H1 (cell line): ENCODE measurements at regions not wholly inside any gene's neighbourhood (a gene's known extent, or its start where the extent isn't known, plus 50 kb on each side); places are given as distances from the start of the nearest gene placed in this dataset.

Source experiments
- CTCF ChIA-PET: fragments of 300-600 bp; sonication (Branson Sonifier 250); formaldehyde crosslinking; loops from one replicate; lab custom pipeline; 2021; ENCODE audit not compliant: partially characterized antibody; lab: Charles Lee
- POLR2A ChIA-PET: fragments of 300-600 bp; sonication (Branson Sonifier 250); formaldehyde crosslinking; loops from one replicate; lab custom pipeline; 2021; ENCODE audit warnings: inconsistent platforms; ENCODE audit not compliant: partially characterized antibody; lab: Charles Lee
- DNase-seq, 2 experiments: peaks; one replicate each; pipeline versions ENCODE4 v3.0.0 to v3.0.0-alpha.2; 2010 to 2022; ENCODE audit warnings: low spot score in 2 of 2, low read depth in 1 of 2, mixed read lengths in 1 of 2
- FAIRE-seq: peaks from 2 replicates; lab custom pipeline; 2011; peaks lifted over from hg19 to GRCh38; lab: Jason Lieb, UNC
- H2AFZ ChIP-seq: 2 replicates; pipeline ENCODE4 v1.8.1; 2012; ENCODE audit warnings: low read length, inconsistent platforms
- H2AK5ac ChIP-seq: 2 replicates; pipeline ENCODE4 v1.6.1; 2013; ENCODE audit warnings: low read depth, low read length
- H2BK120ac ChIP-seq: replicated peaks from 2 replicates; pipeline ENCODE3; 2013; ENCODE audit warnings: low read depth, low read length, inconsistent platforms
- H2BK12ac ChIP-seq: 2 replicates; pipeline ENCODE4 v1.6.1; 2013; ENCODE audit warnings: low read depth, low read length
- H2BK15ac ChIP-seq: 2 replicates; pipeline ENCODE4 v1.6.1; 2013; ENCODE audit warnings: low read length
- H2BK20ac ChIP-seq: 2 replicates; pipeline ENCODE4 v1.6.1; 2013; ENCODE audit warnings: low read length
- H2BK5ac ChIP-seq: 2 replicates; pipeline ENCODE4 v1.6.1; 2013; ENCODE audit warnings: low read depth, low read length
- H3K14ac ChIP-seq: 2 replicates; pipeline ENCODE4 v1.6.1; 2013; ENCODE audit warnings: inconsistent platforms; ENCODE audit not compliant: insufficient read length
- H3K18ac ChIP-seq: 2 replicates; pipeline ENCODE4 v1.6.1; 2013; ENCODE audit warnings: low read length; ENCODE audit errors: extremely low read depth
- H3K23ac ChIP-seq: 2 replicates; pipeline ENCODE4 v1.6.1; 2013; ENCODE audit warnings: inconsistent platforms; ENCODE audit not compliant: insufficient read length
- H3K23me2 ChIP-seq: 2 replicates; pipeline ENCODE4 v1.6.1; 2013; ENCODE audit warnings: low read depth, low read length
- H3K27ac ChIP-seq: 2 replicates; pipeline ENCODE4 v1.6.1; 2011; ENCODE audit warnings: low read depth, low read length, inconsistent platforms
- H3K27me3 ChIP-seq, 4 experiments: replicated peaks in 1 of 4; 1 replicate in 1 of 4; 2 replicates in 3 of 4; pipeline versions ENCODE4 v1.6.1 to v1.8.1; 2011 to 2013; ENCODE audit warnings: low read length in 3 of 4, mild to moderate bottlenecking in 3 of 4, inconsistent platforms in 2 of 4, mixed read lengths in 2 of 4, moderate library complexity in 1 of 4; ENCODE audit not compliant: control insufficient read depth in 3 of 4, insufficient read depth in 3 of 4; ENCODE audit errors: extremely low read depth in 1 of 4
- H3K36me3 ChIP-seq, 4 experiments: 2 replicates each; pipeline versions ENCODE4 v1.6.1 to v1.8.1; 2011 to 2013; ENCODE audit warnings: mild to moderate bottlenecking in 4 of 4, low read length in 3 of 4, moderate library complexity in 2 of 4, control low read depth in 1 of 4, inconsistent platforms in 1 of 4; ENCODE audit not compliant: insufficient read depth in 4 of 4, control insufficient read depth in 2 of 4
- H3K4ac ChIP-seq: replicated peaks from 2 replicates; pipeline ENCODE3; 2013; ENCODE audit warnings: low read length, low read depth, mixed read lengths, inconsistent platforms; ENCODE audit not compliant: insufficient read length
- H3K4me1 ChIP-seq, 4 experiments: replicated peaks in 1 of 4; 1 replicate in 1 of 4; 2 replicates in 3 of 4; pipeline versions ENCODE4 v1.6.1 to v1.8.1; 2011 to 2013; ENCODE audit warnings: low read length in 3 of 4, inconsistent platforms in 2 of 4, mixed read lengths in 1 of 4; ENCODE audit not compliant: insufficient read depth in 4 of 4, control insufficient read depth in 3 of 4
- H3K4me2 ChIP-seq, 2 experiments: 2 replicates each; pipeline versions ENCODE4 v1.6.1 to v1.8.1; 2011 to 2013; ENCODE audit warnings: low read depth in 2 of 2, low read length in 2 of 2, control low read depth in 1 of 2, inconsistent platforms in 1 of 2, mild to moderate bottlenecking in 1 of 2; ENCODE audit not compliant: insufficient read depth in 1 of 2
- H3K4me3 ChIP-seq, 4 experiments: fragments of 200-600, 300-600 bp in 1 of 4; sonication (generic), shearing (Covaris generic), sonication (Bioruptor Twin) in 1 of 4; 2 replicates each; pipeline versions ENCODE4 v1.5.1 to v1.8.1; 2011 to 2016; ENCODE audit warnings: low read length in 4 of 4, low read depth in 3 of 4, control low read depth in 2 of 4, inconsistent platforms in 2 of 4, mild to moderate bottlenecking in 2 of 4, mixed read lengths in 1 of 4, moderate library complexity in 1 of 4; ENCODE audit not compliant: insufficient read depth in 2 of 4; ENCODE audit errors: extremely low read depth in 1 of 4
- H3K56ac ChIP-seq: replicated peaks from 2 replicates; pipeline ENCODE3; 2013; ENCODE audit warnings: low read depth, mild to moderate bottlenecking, mixed read lengths, low read length, inconsistent platforms; ENCODE audit not compliant: insufficient read length
- H3K79me1 ChIP-seq: 2 replicates; pipeline ENCODE4 v1.6.1; 2013; ENCODE audit warnings: low read depth, low read length, control low read depth
- H3K79me2 ChIP-seq, 2 experiments: 2 replicates each; pipeline versions ENCODE4 v1.6.1 to v1.8.1; 2012 to 2013; ENCODE audit warnings: low read length in 2 of 2, mild to moderate bottlenecking in 2 of 2, inconsistent platforms in 1 of 2; ENCODE audit not compliant: insufficient read depth in 2 of 2, control insufficient read depth in 1 of 2
- H3K9ac ChIP-seq, 4 experiments: replicated peaks in 1 of 4; 1 replicate in 1 of 4; 2 replicates in 3 of 4; pipeline versions ENCODE4 v1.6.1 to v1.8.1; 2011 to 2013; ENCODE audit warnings: low read depth in 3 of 4, low read length in 3 of 4, control low read depth in 2 of 4, mild to moderate bottlenecking in 2 of 4, moderate library complexity in 2 of 4, inconsistent platforms in 1 of 4; ENCODE audit errors: extremely low read depth in 1 of 4
- H3K9me3 ChIP-seq, 2 experiments: 2 replicates each; pipeline versions ENCODE4 v1.6.1 to v1.8.1; 2012 to 2013; ENCODE audit warnings: mild to moderate bottlenecking in 2 of 2, moderate library complexity in 2 of 2, control low read depth in 1 of 2, inconsistent platforms in 1 of 2, low read depth in 1 of 2, low read length in 1 of 2, mixed read lengths in 1 of 2; ENCODE audit not compliant: insufficient read depth in 2 of 2
- H4K20me1 ChIP-seq, 2 experiments: replicated peaks in 1 of 2; 2 replicates each; pipeline versions ENCODE3 to v1.8.1; 2011 to 2013; ENCODE audit warnings: inconsistent platforms in 2 of 2, low read length in 2 of 2, mild to moderate bottlenecking in 1 of 2; ENCODE audit not compliant: insufficient read depth in 2 of 2, control insufficient read depth in 1 of 2
- H4K5ac ChIP-seq: 2 replicates; pipeline ENCODE4 v1.6.1; 2013; ENCODE audit warnings: low read length, low read depth, mixed read lengths, inconsistent platforms; ENCODE audit not compliant: insufficient read length
- H4K8ac ChIP-seq: 2 replicates; pipeline ENCODE4 v1.8.0; 2013; ENCODE audit warnings: mild to moderate bottlenecking, moderate library complexity, low read length, inconsistent platforms; ENCODE audit not compliant: insufficient read depth; ENCODE audit errors: extremely low read depth
- H4K91ac ChIP-seq: replicated peaks from 2 replicates; pipeline ENCODE3; 2013; ENCODE audit warnings: low read length, mixed read lengths, inconsistent platforms; ENCODE audit not compliant: insufficient read length
- BRCA1 ChIP-seq: IDR thresholded peaks from 2 replicates; pipeline ENCODE4 v1.6.1; 2012; ENCODE audit warnings: low read depth, low read length, improper control_type of control experiment
- EP300 ChIP-seq, 2 experiments: IDR thresholded peaks; 1 replicate in 1 of 2; 2 replicates in 1 of 2; pipeline ENCODE4 v1.6.1; 2011 to 2012; ENCODE audit warnings: low read depth in 2 of 2, low read length in 2 of 2, mild to moderate bottlenecking in 2 of 2, borderline replicate concordance in 1 of 2, inconsistent platforms in 1 of 2, moderate library complexity in 1 of 2
- KDM1A ChIP-seq: fragments of 200-600, 300-600 bp; sonication (generic); IDR thresholded peaks from 2 replicates; pipeline ENCODE4 v1.7.1; 2016; ENCODE audit warnings: mild to moderate bottlenecking, low read length, borderline replicate concordance
- KDM5A ChIP-seq: fragments of 200-600 bp; IDR thresholded peaks from 2 replicates; pipeline ENCODE4 v1.7.1; 2012; ENCODE audit warnings: mild to moderate bottlenecking, low read length, inconsistent platforms, mixed read lengths
- MAFK ChIP-seq: IDR thresholded peaks from 2 replicates; pipeline ENCODE4 v1.6.1; 2012; ENCODE audit warnings: low read depth, mild to moderate bottlenecking, improper control_type of control experiment, low read length
- MAX ChIP-seq: IDR thresholded peaks from 2 replicates; pipeline ENCODE4 v1.6.1; 2012; ENCODE audit warnings: inconsistent platforms
- SIN3A ChIP-seq, 2 experiments: IDR thresholded peaks in 1 of 2; conservative IDR thresholded peaks in 1 of 2; 2 replicates each; pipeline ENCODE4 v1.6.1; 2011 to 2012; ENCODE audit warnings: low read length in 2 of 2, improper control_type of control experiment in 1 of 2, low read depth in 1 of 2, mild to moderate bottlenecking in 1 of 2
- TCF12 ChIP-seq: IDR thresholded peaks from 2 replicates; pipeline ENCODE4 v1.6.1; 2011; ENCODE audit warnings: low read depth, mild to moderate bottlenecking, low read length

- Histone ChIP-seq H2BK12ac (no peak overlapping the region), H3K9ac (no peak overlapping the region), H3K27ac (no peak overlapping the region), H3K4ac (no peak overlapping the region), H2BK20ac (no peak overlapping the region), H3K4me2 (no peak overlapping the region), H3K23me2 (no peaks in the 10 kb centered on the region), H2BK120ac (no peak overlapping the region), H4K91ac (no peak overlapping the region), H3K9me3 (no peaks in the 10 kb centered on the region), H2BK15ac (no peak overlapping the region), H3K14ac (no peak overlapping the region), H2AK5ac (no peak overlapping the region), H3K4me1 (peaks cover 0 to 4% (median 0%) of the 10 kb centered on the region in 4 experiments; a peak in 1 of 7 replicates), H4K5ac (no peak overlapping the region), H4K20me1 (no peaks in the 10 kb centered on the region), H3K36me3 (no peaks in the 10 kb centered on the region), H3K56ac (no peak overlapping the region), H3K23ac (no peak overlapping the region), H3K4me3 (no peak overlapping the region), H3K79me2 (no peaks in the 10 kb centered on the region), H3K18ac (no peak overlapping the region), H3K27me3 (no peaks in the 10 kb centered on the region), H3K79me1 (no peaks in the 10 kb centered on the region), H2BK5ac (no peak overlapping the region), H4K8ac (no peak overlapping the region; the same call in 1 of the 2 replicates), H2AFZ (no peak overlapping the region)
- CTCF ChIA-PET, result interaction anchor here (0.6 to 1.9 kb wide), 5 partner anchors 15 to 808 kb away, joined by 3 to 7 read pairs (median 3); no protein-coding TSS in a partner anchor
- no peak for DNase-seq
- TF ChIP-seq MAX, result no peak
- TF ChIP-seq KDM1A, result no peak
- no peak for TF ChIP-seq BRCA1
- TF ChIP-seq SIN3A (conservative IDR thresholded peaks at IDR 0.05 in 1 of 2, IDR thresholded peaks at IDR 0.05 in 1 of 2; ENCODE audit: low read depth in 1 of 2, low read length in 2 of 2), result no peak
- TF ChIP-seq EP300 (IDR thresholded peaks at IDR 0.05; ENCODE audit: borderline replicate concordance in 1 of 2, low read depth in 2 of 2, low read length in 2 of 2), result no peak
- no peak for TF ChIP-seq TCF12
- TF ChIP-seq MAFK, result no peak
- TF ChIP-seq KDM5A, result no peak
- POLR2A ChIA-PET, result no interaction called here
- FAIRE-seq, result no peak
These were observed 214.9 kb upstream of the LMCD1 start for GRCh38 chr3:8286749-8287148.
